ENCODE measurements at regions not wholly inside any gene's neighbourhood (a gene's known extent, or its start where the extent isn't known, plus 50 kb on each side); places are given as distances from the start of the nearest gene placed in this dataset.

- no peak for TF ChIP-seq ZNF274 (IDR thresholded peaks at IDR 0.05; ENCODE audit: low read depth, low read length)
- H3K4me3 ChIP-seq (ENCODE audit: low read length), result no peak overlapping the region
Observed at GRCh38 chr13:80215368-80215767, 125.6 kb downstream of the SPRY2 start.

GRCh38 chr13:80214521-80214991 is 126.4 kb downstream of the SPRY2 start:
- H3K4me3 ChIP-seq (ENCODE audit: low read length), result no peak overlapping the region
- no peak for TF ChIP-seq ZNF274 (IDR thresholded peaks at IDR 0.05; ENCODE audit: low read depth, low read length)

- H3K4me3 ChIP-seq (ENCODE audit: low read length), result no peak overlapping the region
- TF ChIP-seq ZNF274 (IDR thresholded peaks at IDR 0.05; ENCODE audit: low read depth, low read length), result no peak
Observed at GRCh38 chr13:80214050-80214449, 126.9 kb downstream of the SPRY2 start.

GRCh38 chr13:80213201-80213600 is 127.7 kb downstream of the SPRY2 start:
- H3K4me3 ChIP-seq (ENCODE audit: low read length), result no peak overlapping the region
- TF ChIP-seq ZNF274 (IDR thresholded peaks at IDR 0.05; ENCODE audit: low read depth, low read length), result no peak

GRCh38 chr13:80211566-80211965 is 129.4 kb downstream of the SPRY2 start:
- no peak overlapping the region for H3K4me3 ChIP-seq (ENCODE audit: low read length)
- TF ChIP-seq ZNF274 (IDR thresholded peaks at IDR 0.05; ENCODE audit: low read depth, low read length), result no peak

GRCh38 chr13:80204642-80205041 is 136.3 kb downstream of the SPRY2 start:
- no peak overlapping the region for H3K4me3 ChIP-seq (ENCODE audit: low read length)
- no peak for TF ChIP-seq ZNF274 (IDR thresholded peaks at IDR 0.05; ENCODE audit: low read depth, low read length)

- no peak overlapping the region for H3K4me3 ChIP-seq (ENCODE audit: low read length)
- TF ChIP-seq ZNF274 (IDR thresholded peaks at IDR 0.05; ENCODE audit: low read depth, low read length), result no peak
Observed at GRCh38 chr13:80203496-80203895, 137.4 kb downstream of the SPRY2 start.

GRCh38 chr13:80201694-80202468 is 139.0 kb downstream of the SPRY2 start:
- no peak overlapping the region for H3K4me3 ChIP-seq (ENCODE audit: low read length)
- TF ChIP-seq ZNF274 (IDR thresholded peaks at IDR 0.05; ENCODE audit: low read depth, low read length), result no peak

GRCh38 chr13:80199585-80200292 is 141.2 kb downstream of the SPRY2 start:
- no peak for TF ChIP-seq ZNF274 (IDR thresholded peaks at IDR 0.05; ENCODE audit: low read depth, low read length)
- H3K4me3 ChIP-seq (ENCODE audit: low read length), result no peak overlapping the region

- TF ChIP-seq ZNF274 (IDR thresholded peaks at IDR 0.05; ENCODE audit: low read depth, low read length), result no peak
Observed at GRCh38 chr13:80199067-80199466, 141.9 kb downstream of the SPRY2 start.

GRCh38 chr13:80196756-80197155 is 144.2 kb downstream of the SPRY2 start:
- TF ChIP-seq ZNF274 (IDR thresholded peaks at IDR 0.05; ENCODE audit: low read depth, low read length), result no peak
- no peak overlapping the region for H3K4me3 ChIP-seq (ENCODE audit: low read length)

More at GRCh38 chr13:80199067-80199466, 141.9 kb downstream of the SPRY2 start:
- no peak overlapping the region for H3K4me3 ChIP-seq (ENCODE audit: low read length)

- TF ChIP-seq ZNF274 (IDR thresholded peaks at IDR 0.05; ENCODE audit: low read depth, low read length), result no peak
- no peak overlapping the region for H3K4me3 ChIP-seq (ENCODE audit: low read length)
Observed at GRCh38 chr13:80195649-80196048, 145.3 kb downstream of the SPRY2 start.

- TF ChIP-seq ZNF274 (IDR thresholded peaks at IDR 0.05; ENCODE audit: low read depth, low read length), result no peak
- H3K4me3 ChIP-seq (ENCODE audit: low read length), result no peak overlapping the region
Observed at GRCh38 chr13:80189889-80190597, 150.9 kb downstream of the SPRY2 start.

- TF ChIP-seq ZNF274 (IDR thresholded peaks at IDR 0.05; ENCODE audit: low read depth, low read length), result no peak
- no peak overlapping the region for H3K4me3 ChIP-seq (ENCODE audit: low read length)
Observed at GRCh38 chr13:80180740-80181355, 160.1 kb downstream of the SPRY2 start.

Measured in GM08714 (cell line).